Stimulated activated CD8-positive, alpha-beta memory T cell treated with anti-CD3 and anti-CD28 coated beads, Interleukin-15, amount 100 ng/mL, for 4 hours (primary cell): ENCODE measurements at regions not wholly inside any gene's neighbourhood (a gene's known extent, or its start where the extent isn't known, plus 50 kb on each side); places are given as distances from the start of the nearest gene placed in this dataset.
"Not testable (repeated sequence)": the region's sequence is repeated elsewhere in the genome, so short reads cannot be mapped to it uniquely, and the experiment has no call there.

Experiments used
- DNase-seq, 2 donors: peaks; one replicate each; pipeline ENCODE4 v3.0.0-alpha.2; 2020; ENCODE audit warnings: low read depth in 2 of 2

GRCh38 chr10:46095943-46096342 lies 49.9 kb upstream of the MSMB start:
- not testable (repeated sequence) for DNase-seq

- no peak for DNase-seq
These were observed 50.4 kb upstream of the MSMB start for GRCh38 chr10:46096446-46096845.

- DNase-seq = no peak
These were observed 51.0 kb upstream of the MSMB start for GRCh38 chr10:46096909-46097575.

- no peak for DNase-seq
These were observed 51.7 kb upstream of the MSMB start for GRCh38 chr10:46097576-46098317.

GRCh38 chr10:46098386-46098785 lies 52.3 kb upstream of the MSMB start:
- no peak for DNase-seq

GRCh38 chr10:46098925-46099324 lies 52.9 kb upstream of the MSMB start:
- not testable (repeated sequence) for DNase-seq

- DNase-seq = no peak
These were observed 58.1 kb upstream of the MSMB start for GRCh38 chr10:46104071-46104585.

- not testable (repeated sequence) for DNase-seq
These were observed 59.3 kb upstream of the MSMB start for GRCh38 chr10:46105416-46105815.

GRCh38 chr10:46105856-46106409 lies 59.9 kb upstream of the MSMB start:
- DNase-seq = not testable (repeated sequence)

- DNase-seq = no peak
These were observed 60.6 kb upstream of the MSMB start for GRCh38 chr10:46106410-46107255.

- not testable (repeated sequence) for DNase-seq
These were observed 62.1 kb upstream of the MSMB start for GRCh38 chr10:46108158-46108499.

- DNase-seq = not testable (repeated sequence)
These were observed 108.2 kb upstream of the MSMB start for GRCh38 chr10:46154271-46154670.

- not testable (repeated sequence) for DNase-seq
These were observed 108.6 kb upstream of the MSMB start for GRCh38 chr10:46154683-46155082.

- DNase-seq = not testable (repeated sequence)
These were observed 110.8 kb upstream of the MSMB start for GRCh38 chr10:46156866-46157265.

- no peak for DNase-seq
These were observed 117.1 kb upstream of the ANTXRL start for GRCh38 chr10:46169736-46170135.

GRCh38 chr10:46170789-46171188 lies 116.0 kb upstream of the ANTXRL start:
- DNase-seq = no peak

GRCh38 chr10:46171661-46172060 lies 115.1 kb upstream of the ANTXRL start:
- DNase-seq = no peak

- no peak for DNase-seq
These were observed 111.5 kb upstream of the ANTXRL start for GRCh38 chr10:46175296-46175695.

- no peak for DNase-seq
These were observed 111.0 kb upstream of the ANTXRL start for GRCh38 chr10:46175831-46176230.

- DNase-seq = not testable (repeated sequence)
These were observed 99.4 kb upstream of the ANTXRL start for GRCh38 chr10:46187431-46187830.

GRCh38 chr10:46197050-46197449 lies 89.7 kb upstream of the ANTXRL start:
- no peak for DNase-seq

- DNase-seq = no peak
These were observed 88.3 kb upstream of the ANTXRL start for GRCh38 chr10:46198516-46198915.
